GM18520 (cell line): ENCODE measurements at regions not wholly inside any gene's neighbourhood (a gene's known extent, or its start where the extent isn't known, plus 50 kb on each side); places are given as distances from the start of the nearest gene placed in this dataset.

Experiments
- ATAC-seq: cut with Tn5 transposase; IDR thresholded peaks from one replicate; pipeline ENCODE4 v1.9.1; 2021; ENCODE audit not compliant: unreplicated experiment

DNA sequence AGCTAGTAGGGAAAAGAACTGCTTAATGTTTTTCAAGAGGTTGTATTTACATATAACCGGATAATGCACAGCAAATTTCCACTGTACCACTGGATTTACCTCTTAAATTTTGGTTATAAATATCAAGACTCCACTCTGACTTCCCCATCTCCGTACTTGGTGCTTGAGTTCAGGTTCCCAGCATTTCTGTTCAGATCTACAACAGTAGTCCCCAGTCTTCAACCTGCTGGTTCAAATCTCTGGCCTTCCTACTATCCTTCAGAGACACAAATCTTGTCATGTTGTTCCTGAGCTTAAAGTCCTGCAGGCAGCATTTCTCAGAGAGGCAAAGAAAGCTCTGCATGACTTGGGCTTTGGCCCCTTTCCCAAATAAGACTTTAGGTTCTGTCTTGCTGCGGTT is 392.6 kb upstream of the ATP5MC3 start:
- no peak for ATAC-seq

DNA sequence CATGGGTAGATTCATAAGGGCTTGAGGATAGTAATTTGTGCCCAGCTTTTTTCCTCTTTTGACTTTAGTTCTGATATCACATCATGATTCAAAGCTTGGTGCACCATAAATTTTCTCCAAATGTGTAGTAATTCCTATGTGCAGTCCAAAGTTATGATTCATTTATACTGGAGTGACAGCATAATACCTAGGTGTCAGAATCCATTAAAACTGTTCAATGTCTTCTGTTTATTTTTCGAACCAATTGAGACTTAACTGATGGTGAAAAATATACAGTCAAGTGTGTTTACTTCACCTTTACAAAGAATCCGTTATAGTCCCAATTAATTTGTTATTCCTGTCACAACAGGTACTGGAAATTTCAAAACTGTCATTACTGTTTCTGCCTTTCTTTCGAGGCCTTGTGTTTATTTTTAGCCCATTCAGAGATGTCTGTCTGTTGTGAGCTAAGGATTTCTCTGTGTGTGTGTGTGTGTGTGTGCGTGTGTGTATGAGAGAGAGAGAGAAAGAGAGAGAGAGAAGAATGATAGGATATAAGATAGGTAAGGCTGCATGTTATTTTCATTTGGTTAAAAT is 389.7 kb upstream of the ATP5MC3 start:
- ATAC-seq, result no peak

DNA sequence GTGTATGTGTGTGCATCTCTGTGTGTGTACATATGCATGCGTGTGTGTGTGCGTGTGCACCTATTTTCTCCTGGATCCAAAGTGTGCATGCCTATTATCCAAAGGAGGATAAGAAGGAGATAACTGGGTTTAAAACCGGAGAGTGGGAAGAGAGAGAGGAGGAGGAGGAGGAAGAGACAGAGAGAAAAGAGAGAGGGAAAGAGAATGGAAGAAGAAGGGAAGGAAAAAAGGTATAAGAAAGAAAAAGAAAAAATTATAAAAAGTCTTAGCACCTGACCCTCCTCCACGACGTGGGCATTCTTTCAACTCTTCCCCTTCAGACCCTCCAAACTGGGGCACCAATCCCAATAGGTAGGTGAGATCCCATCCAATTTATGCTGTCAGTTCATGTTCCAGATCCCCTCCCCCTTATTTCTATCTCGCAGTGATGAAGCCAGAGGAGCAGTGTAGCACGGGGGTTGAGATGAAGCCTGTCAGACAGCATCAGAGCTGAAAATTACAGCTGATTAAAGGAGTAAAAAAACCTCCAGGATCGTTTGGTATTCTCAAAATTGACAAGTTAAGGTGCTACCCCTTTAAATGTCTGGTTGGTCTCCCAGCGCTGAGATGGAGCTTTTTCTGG is 386.7 kb upstream of the ATP5MC3 start:
- ATAC-seq, result no peak

DNA sequence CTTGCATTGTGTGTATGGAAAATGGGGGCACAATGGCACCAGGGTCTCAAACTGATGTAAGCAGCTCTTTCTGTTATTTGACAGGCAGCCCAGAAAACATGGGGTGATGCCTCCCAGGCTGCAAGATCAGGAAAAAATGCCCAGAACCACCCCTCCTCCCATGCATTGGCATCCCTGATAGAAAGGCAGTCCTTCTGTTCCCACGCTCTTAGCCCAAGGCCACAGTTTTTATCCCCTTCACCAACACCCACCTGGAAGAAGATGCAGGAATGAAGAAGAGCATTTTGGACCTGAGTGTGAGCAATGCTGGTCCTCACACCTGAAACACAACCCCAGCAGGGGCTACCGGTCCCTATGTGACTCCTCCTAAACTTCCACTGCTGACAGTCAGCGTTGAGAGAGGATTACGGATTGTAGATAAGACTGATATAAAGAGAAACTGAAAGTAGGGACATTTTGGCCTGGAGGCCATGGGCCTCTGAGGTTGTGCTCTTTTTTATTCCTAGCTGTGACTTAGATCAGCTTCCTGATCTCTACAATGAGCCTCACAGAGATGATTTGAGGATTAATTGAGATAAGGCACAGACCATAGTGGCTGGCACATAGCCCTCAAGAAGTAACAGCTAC is 386.0 kb upstream of the ATP5MC3 start:
- no peak for ATAC-seq

DNA sequence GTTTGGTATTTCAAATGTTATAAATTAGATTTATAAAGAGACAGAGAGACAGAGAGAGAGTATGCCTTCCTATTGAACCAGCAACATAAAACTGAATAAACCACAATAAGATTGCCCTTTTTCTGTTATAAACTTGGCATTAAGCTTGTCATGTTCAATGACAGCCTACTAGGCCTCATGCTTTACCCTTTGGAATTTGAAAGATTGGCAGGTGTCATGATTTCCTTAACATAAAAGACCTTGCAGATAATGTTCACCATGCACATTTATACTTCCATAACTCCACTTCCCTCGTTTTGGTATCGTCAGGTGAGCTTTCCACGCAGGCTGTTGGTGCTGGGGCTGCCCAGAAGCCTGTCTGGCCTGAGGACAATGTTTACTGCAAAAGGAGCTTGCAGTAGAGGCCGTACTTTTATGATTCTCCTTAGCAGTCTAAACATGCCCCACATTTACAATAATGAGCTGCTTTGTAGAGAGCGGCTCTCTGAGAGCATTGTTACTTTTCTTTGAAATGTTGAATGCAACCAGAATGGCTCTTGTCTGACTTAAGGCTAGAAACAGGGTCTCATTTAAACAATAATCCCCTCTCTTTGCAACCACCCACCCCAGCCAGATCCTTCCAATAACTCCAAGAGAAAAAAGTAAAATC is 379.1 kb upstream of the ATP5MC3 start:
- no peak for ATAC-seq

DNA sequence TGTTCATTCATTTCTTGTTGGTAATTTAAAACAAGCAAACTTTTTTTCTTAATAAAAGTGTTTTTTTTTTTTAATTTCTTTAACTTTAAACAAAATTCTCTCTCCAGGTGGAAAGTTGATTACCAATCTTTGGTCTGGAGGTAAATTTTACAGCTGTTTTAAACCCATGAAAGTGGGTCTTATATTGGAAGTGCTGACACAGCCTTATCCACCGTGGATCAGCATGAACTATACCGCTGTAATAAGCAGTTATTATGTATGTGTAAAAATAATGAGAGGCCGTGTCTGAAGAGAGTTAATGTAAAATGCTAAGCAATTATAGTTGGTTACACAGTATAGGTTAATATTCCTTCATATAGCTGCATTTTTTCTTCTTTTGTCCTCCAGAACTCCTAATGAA is 378.1 kb upstream of the ATP5MC3 start:
- ATAC-seq, result no peak

DNA sequence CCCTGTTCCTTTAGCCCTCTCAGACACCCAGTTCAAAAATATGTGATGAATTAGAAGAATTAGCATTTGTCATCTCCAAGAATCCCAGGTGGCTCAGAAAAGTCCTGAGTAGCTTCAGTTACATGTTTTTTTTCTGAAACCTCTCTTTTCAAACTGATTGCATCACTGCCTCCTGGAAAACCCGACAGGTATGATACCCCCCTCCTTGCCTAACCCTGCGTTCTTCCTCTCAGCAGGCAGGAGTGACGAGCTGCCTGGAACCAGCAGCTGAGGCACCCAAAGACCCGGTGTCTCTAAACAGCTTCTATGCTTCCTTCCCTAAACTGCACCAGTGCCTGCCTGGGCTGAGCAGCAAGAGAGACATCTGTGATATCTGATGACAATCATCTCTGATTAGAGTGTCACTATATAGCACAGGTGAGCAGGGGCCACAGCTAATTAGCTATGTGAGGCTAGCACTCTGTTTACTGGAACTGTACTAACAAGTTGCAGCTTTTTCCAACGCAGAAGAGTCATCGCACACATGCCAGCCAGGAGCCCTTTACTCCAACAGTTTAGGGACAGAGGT is 376.4 kb upstream of the ATP5MC3 start:
- no peak for ATAC-seq

DNA sequence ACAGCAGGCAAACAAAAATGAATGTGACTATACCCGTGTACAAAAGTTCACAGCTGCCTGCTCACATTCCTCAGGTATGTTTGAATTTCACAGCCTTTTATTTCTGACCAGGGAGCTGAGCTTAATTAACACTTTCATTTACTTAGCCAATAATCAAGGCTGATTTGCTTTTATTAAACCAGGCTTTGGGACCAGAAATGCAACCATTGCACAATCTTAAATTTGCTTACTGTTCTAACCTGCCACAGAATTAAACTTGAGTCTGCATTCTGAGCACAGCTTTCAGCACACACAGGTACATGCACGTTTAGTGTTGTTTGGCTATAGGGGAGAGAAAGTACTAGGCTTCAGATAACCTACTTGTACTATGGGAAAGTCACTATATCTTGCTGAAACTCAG is 372.4 kb upstream of the ATP5MC3 start:
- no peak for ATAC-seq

DNA sequence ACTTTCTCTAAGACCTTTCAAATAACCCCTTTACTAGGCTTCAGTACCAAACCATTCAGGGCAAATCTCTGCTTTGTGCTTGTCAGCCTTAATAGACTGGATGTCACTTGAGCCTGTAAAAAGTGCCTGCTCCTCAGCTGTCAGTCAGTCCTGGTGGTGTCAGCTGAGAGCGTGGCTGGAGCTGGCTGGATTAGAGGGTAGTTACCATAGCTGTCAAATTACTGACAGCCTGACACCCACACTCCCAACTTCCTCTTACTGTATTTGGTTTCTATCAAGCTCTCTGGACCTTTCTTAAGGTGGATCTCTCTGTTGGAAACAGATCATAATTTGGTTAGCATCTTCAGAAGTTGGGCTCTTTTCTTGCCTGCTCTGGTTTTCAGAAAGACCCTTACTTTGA is 371.4 kb upstream of the ATP5MC3 start:
- ATAC-seq, result no peak

DNA sequence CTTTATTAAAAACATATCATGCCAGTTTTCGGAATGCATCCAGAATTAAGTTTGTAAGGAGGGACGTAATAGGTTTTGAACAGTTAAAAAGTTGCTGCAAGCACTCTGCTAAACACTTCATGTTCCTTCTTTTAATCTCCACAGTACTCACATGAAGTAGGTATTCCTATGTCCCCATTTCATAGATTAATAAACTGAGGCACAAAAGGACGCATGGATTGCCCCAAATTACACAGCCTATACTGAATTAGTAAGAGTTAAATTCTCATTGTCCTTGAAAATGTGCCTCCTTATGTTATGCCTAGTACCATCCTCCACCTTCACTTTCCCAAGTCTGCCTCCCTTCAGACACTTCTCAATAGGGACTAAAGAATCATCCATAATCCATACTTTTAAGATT is 358.9 kb upstream of the ATP5MC3 start:
- ATAC-seq, result no peak

DNA sequence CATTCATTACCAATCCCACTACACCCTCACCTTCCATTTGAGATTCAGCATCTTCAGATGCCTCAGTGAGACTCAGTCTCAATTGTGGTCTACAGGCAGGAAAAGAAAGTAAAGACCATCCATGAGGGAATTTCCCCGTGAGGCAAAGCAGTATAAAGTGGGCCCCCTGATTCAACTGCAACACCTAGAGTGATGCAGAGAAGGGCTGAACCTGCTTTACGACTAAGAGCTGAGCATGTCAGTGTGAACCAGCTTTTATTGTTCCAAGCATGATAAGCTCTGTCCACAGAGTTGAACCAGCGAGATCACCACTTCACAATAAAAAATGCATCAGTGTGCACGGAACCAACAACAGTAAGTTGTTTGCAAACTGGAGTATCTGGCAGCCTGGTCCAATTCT is 357.6 kb upstream of the ATP5MC3 start:
- ATAC-seq, result no peak

DNA sequence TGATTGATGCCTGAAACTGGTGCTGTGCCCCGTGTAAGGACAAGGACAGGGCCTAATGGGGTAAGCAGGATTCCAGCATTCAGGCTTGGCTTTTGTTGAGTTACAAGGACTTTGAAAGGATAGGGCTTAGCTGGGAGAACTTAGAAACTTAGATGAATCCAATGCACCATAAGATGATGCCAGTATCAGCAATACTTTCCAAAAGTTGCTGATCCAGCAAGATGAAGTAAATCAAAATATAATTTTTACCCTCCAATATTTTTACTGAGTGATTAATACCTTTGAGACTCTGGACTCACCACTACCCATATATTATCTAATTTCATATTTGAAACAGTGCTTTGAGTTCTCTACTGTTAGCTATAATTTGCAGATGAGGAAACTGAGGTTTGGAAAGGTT is 354.5 kb upstream of the ATP5MC3 start:
- ATAC-seq, result no peak

DNA sequence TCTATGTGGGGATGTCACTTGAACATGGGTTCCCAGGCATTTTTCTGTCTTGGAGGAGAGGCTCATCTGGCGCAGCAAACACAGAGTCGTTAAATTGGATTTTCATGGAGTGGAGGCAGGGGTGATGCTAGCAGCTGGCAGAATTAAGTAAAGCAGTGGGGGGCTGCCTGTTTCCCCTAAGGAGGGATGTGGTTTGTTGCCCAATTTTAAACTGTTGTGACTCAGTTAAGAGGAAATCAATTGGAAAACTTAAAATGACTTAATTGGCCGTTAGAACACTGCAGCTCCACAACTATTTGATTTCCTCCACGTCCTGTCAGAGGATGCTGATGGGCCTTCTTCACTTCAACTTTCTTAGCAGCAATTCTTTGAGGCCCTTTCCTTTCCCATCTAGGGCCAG is 354.1 kb upstream of the ATP5MC3 start:
- ATAC-seq, result no peak

DNA sequence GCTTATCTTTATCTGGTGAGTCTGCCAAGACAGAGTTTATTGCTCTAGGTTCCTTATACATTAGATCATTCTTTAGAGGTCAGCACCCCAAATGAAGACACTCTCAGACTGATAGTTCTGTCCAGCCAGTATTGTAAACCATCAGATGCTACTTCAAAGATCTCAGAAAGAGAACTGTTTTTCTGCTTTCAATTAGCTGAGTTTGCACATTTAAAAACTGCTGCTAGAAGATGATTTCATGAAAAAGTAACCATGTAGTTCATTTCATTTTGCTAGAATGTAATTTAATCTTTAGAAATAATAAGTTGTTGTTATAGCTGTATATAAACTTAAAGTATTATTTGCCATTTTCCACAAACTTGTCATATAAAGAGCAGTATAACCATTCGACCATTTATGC is 344.5 kb upstream of the ATP5MC3 start:
- no peak for ATAC-seq

DNA sequence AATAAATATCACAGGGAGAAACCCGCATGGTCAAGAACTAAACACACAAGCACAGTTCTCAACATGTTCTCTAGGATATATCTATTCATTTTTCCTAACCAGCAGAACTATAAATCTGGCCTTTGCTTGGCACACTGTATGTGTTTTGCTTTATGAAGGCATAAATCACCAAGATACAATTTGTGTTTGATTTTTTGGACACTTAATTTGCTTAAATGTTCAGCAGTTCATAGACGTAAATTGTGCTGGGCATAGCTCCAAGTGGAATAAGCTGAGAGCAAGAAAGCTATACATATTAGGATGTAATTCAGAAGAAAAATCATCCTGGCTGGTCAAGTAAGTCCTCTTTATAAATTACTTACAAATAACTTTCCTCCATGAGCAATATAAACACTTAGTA is 341.5 kb upstream of the ATP5MC3 start:
- ATAC-seq, result no peak

DNA sequence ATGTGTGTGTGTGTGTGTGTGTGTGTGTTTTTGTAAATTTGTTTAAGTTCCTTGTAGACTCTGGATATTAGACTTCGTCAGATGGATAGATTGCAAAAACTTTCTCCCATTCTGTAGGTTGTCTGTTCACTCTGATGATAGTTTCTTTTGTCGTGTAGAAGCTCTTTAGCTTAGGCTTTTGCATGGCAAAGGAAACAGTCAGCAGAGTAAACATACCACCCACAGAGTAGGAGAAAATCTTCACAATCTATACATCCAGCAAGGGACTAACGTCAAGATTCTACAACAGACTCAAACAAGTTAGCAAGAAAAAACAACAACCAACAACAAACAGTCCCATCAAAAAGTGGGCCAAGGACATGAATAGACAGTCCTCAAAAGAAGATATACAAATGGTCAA is 336.7 kb upstream of the ATP5MC3 start:
- no peak for ATAC-seq

DNA sequence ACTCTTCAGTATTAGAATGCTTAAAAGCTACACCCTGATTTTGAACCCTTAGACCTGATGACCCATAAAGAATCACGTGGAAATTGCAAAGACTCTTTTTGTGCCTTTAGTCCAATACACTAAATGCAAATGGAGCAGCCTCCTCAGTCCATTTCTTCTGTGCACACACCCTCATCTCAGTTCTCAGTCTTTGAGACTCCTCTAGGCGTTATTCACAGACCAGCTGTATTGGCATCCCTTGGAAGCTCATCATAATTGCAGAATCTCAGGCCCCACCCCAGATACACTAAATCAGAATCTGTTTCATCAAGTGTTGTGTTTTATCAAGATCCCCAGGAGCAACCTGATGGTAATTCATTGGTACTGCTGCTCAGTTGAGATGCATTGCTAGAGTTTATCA is 335.0 kb upstream of the ATP5MC3 start:
- ATAC-seq, result no peak

DNA sequence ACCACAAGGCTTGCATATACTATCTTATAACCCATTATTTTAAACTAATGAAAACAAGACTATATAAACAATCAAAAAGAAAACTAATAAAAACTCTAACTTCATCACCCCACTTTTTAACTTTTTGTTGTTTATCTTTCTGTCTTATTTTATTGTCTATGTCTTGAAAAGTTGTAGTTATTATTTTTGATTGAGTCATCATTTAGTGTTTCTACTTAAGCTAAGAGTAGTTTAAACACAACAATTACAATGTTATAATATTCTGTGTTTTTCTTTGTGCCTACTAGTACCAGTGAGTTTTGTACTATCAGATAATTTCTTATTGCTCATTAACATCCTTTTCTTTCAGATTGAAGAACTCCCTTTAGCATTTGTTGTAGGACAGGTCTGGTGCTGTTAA is 318.7 kb upstream of the ATP5MC3 start:
- ATAC-seq, result no peak

DNA sequence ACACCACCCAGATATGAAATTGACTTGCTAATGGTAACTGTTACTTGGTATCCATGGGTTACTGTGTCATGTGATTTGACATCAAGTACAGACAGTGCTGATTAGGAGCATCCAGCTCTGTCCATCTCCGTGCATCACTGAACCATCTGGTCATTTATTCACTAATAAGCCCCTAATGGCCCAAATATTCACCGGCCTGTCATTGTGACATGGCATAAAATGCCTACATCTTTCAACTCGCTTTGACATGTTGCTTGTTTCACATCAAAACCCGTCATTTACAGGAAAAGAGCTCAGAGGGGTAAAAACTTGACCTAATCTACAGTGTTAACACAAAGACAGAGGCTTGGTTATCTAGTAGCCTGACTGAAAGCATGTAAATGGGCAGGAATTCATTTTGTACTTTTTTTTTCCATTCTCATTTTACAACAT is 308.9 kb upstream of the ATP5MC3 start:
- no peak for ATAC-seq

DNA sequence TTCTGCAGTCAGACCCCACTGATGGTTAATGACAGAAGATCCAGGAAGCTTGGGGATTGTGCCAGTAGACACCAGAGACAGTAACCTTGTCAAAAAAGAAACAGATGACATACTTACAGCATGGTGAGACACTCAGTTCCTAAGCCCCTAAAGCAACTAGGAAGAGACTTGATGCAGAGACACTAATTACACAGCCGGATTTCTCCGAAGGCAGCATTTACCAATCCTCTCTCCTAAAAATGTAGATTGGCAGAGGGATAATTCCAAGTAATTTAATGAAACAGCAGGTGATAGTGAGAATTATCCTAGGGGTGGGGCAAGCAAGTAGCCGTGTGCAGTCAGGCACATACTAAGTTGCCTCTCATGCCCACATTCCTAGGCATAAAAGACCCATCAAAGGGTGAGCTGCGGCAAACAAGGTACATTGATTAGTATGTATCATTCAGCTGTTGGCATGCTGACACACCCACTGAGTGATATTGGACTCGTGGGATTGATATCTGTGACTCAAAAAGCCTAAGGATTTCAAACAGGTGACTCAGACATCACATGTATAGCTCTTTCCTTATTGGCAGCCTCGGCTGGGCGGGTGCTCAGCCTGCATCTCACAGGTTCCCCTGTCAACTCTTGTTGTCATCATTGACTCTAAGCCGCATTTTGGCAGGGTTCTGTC is 296.7 kb upstream of the ATP5MC3 start:
- no peak for ATAC-seq

DNA sequence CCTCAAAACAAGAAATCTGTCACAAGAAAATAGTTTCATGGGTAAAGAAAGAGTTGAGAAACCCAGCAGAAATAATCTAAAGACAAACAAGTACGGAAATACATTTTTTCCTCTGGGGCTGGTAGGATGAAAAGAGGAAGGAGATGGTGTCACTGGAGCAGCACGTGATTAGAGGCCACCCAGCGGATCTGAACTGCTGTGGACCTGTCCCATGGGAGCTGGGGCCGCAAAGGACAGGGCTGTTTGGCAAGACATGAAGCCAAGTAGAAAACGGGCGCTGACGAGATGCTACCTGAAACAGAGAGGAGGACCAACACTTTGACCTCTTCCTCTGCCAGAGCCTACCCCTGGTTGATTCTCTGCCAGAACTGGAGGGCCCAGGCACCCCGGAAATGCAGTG is 295.4 kb upstream of the ATP5MC3 start:
- ATAC-seq, result no peak

DNA sequence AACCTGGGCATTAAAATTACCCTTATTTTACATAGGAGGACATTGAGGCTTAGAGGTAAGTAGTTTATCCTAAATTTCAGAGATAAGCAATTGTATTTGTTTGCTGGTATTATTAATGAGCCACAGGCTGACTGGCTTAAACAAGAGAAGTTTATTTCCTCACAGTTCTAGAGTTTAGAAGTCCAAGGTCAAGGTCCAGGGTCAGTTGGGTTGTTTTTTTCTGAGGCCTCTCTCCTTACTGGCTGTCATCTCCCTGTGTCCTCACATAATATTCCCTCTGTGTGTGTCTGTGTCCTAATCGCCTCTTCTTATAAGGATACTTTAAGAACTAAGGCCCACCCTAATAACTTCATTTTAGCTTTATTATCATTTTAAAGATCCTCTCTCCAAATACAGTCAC is 294.9 kb upstream of the ATP5MC3 start:
- ATAC-seq, result no peak
